Neutrophil (primary cell): ENCODE measurements at regions not wholly inside any gene's neighbourhood (a gene's known extent, or its start where the extent isn't known, plus 50 kb on each side); places are given as distances from the start of the nearest gene placed in this dataset.

Experiments
- H3K27ac ChIP-seq: fragments of 200-600 bp; sonication (generic); 2 replicates; pipeline ENCODE4 v1.5.1; 2016; ENCODE audit warnings: mild to moderate bottlenecking, moderate library complexity
- H3K27me3 ChIP-seq: fragments of 200-600 bp; sonication (generic); 2 replicates; pipeline ENCODE4 v1.6.0; 2016; ENCODE audit warnings: mild to moderate bottlenecking
- H3K36me3 ChIP-seq: fragments of 200-600 bp; sonication (generic); 2 replicates; pipeline ENCODE4 v1.5.1; 2017
- H3K4me1 ChIP-seq, 2 experiments: fragments of 200-600 bp in 1 of 2; sonication (generic) in 1 of 2; 1 replicate in 1 of 2; 2 replicates in 1 of 2; pipeline versions ENCODE4 v1.5.1 to v1.6.1; 2013 to 2016; ENCODE audit warnings: low read depth in 1 of 2, low read length in 1 of 2, mild to moderate bottlenecking in 1 of 2, moderate library complexity in 1 of 2; ENCODE audit not compliant: control insufficient read depth in 1 of 2, insufficient read depth in 1 of 2
- H3K4me3 ChIP-seq, 2 experiments: fragments of 200-600 bp in 1 of 2; sonication (generic) in 1 of 2; 1 replicate in 1 of 2; 2 replicates in 1 of 2; pipeline ENCODE4 v1.5.1; 2013 to 2016; ENCODE audit warnings: low read depth in 1 of 2, low read length in 1 of 2, mild to moderate bottlenecking in 1 of 2, moderate library complexity in 1 of 2
- H3K9me3 ChIP-seq: fragments of 200-600 bp; sonication (generic); 2 replicates; pipeline ENCODE4 v1.5.1; 2016
- TF ChIP-seq, protein P1 (sequence below): fragments of 200-600 bp; sonication (generic); IDR thresholded peaks from 2 replicates; pipeline ENCODE4 v1.5.1; 2016; ENCODE audit warnings: antibody characterized with exemption

DNA sequence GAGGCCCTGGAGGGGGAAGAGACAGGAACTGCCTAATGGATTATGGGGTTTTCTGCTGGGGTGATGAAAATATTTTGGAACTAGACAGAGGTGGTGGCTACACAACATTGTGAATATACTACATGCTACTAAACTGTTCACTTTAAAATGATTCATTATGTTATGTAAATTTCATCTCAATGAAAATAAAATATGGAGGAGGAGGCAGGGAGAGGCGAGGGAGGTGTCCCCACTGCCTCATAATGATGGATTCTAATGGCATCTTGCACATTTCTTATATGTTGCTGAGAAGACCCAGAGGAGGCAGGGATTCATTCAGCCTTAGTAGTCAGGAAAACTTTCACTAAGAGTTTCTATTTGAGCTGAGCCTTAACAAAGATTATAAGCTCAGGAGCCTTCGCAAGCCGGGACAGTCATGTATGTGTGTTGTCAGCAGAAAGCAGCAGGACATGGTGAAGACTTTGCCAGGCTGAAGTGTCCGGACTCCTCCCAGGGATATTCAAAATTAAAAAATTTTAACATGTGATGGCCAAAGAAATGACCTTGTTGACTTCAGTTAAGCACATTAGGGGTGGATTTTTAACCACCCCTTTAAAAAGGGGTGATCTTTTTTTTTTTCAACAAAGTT is 158.6 kb upstream of the PCSK2 start:
- no peaks in the 10 kb centered on the region for H3K36me3 ChIP-seq
- TF ChIP-seq, protein P1, sequence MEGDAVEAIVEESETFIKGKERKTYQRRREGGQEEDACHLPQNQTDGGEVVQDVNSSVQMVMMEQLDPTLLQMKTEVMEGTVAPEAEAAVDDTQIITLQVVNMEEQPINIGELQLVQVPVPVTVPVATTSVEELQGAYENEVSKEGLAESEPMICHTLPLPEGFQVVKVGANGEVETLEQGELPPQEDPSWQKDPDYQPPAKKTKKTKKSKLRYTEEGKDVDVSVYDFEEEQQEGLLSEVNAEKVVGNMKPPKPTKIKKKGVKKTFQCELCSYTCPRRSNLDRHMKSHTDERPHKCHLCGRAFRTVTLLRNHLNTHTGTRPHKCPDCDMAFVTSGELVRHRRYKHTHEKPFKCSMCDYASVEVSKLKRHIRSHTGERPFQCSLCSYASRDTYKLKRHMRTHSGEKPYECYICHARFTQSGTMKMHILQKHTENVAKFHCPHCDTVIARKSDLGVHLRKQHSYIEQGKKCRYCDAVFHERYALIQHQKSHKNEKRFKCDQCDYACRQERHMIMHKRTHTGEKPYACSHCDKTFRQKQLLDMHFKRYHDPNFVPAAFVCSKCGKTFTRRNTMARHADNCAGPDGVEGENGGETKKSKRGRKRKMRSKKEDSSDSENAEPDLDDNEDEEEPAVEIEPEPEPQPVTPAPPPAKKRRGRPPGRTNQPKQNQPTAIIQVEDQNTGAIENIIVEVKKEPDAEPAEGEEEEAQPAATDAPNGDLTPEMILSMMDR, result no peak

GRCh38 chr20:17077030-17077429 is 149.8 kb upstream of the PCSK2 start:
- Histone ChIP-seq H3K4me1 (no peaks in the 10 kb centered on the region), H3K36me3 (no peaks in the 10 kb centered on the region), H3K27me3 (no peaks in the 10 kb centered on the region), H3K27ac (no peak overlapping the region), H3K4me3 (no peak overlapping the region), H3K9me3 (no peaks in the 10 kb centered on the region)
- TF ChIP-seq, protein P1, result no peak

More for the DNA sequence above, 158.6 kb upstream of the PCSK2 start:
- H3K4me1 ChIP-seq, result no peaks in the 10 kb centered on the region
- H3K4me3 ChIP-seq, result no peak overlapping the region
- H3K27ac ChIP-seq, result no peak overlapping the region
- no peaks in the 10 kb centered on the region for H3K9me3 ChIP-seq
- H3K27me3 ChIP-seq, result no peaks in the 10 kb centered on the region

GRCh38 chr20:17083738-17084137 is 143.1 kb upstream of the PCSK2 start:
- TF ChIP-seq, protein P1, result no peak
- no peak overlapping the region for H3K4me3 ChIP-seq

DNA sequence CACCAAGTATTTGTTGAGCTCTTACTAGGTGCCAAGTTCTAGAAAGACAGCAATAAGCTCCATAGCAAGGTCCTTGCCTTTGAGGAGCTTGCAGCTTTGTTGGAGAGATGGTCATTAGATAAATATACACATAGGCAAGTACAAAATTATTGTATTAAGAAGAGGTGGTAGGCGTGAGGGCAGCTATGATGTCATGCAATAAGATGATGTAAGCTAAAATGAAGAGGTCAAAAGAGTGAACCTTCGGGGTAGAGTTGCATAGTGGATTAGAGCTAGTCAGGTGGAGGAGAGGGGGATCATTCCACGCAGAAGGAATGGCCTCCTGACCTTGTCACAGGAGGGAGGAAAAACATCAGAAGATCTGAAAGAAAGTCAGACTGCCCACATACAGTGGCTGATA is 141.9 kb upstream of the PCSK2 start:
- TF ChIP-seq, protein P1, result no peak
- H3K4me3 ChIP-seq, result no peak overlapping the region
- H3K27ac ChIP-seq, result no peak overlapping the region
- H3K27me3 ChIP-seq, result no peaks in the 10 kb centered on the region
- H3K4me1 ChIP-seq, result no peaks in the 10 kb centered on the region
- no peaks in the 10 kb centered on the region for H3K36me3 ChIP-seq
- no peaks in the 10 kb centered on the region for H3K9me3 ChIP-seq

More at GRCh38 chr20:17083738-17084137, 143.1 kb upstream of the PCSK2 start:
- no peaks in the 10 kb centered on the region for H3K4me1 ChIP-seq
- H3K9me3 ChIP-seq, result no peaks in the 10 kb centered on the region
- no peak overlapping the region for H3K27ac ChIP-seq
- no peaks in the 10 kb centered on the region for H3K36me3 ChIP-seq
- no peaks in the 10 kb centered on the region for H3K27me3 ChIP-seq

GRCh38 chr20:17093782-17094181 is 133.1 kb upstream of the PCSK2 start:
- Histone ChIP-seq H3K36me3 (no peaks in the 10 kb centered on the region), H3K4me3 (no peak overlapping the region), H3K27me3 (no peaks in the 10 kb centered on the region), H3K9me3 (no peaks in the 10 kb centered on the region), H3K4me1 (no peaks in the 10 kb centered on the region), H3K27ac (no peak overlapping the region)
- TF ChIP-seq, protein P1, result no peak
